Ectodermal cell (in vitro differentiated cells): ENCODE measurements at regions not wholly inside any gene's neighbourhood (a gene's known extent, or its start where the extent isn't known, plus 50 kb on each side); places are given as distances from the start of the nearest gene placed in this dataset.

Experiments
- H3K27ac ChIP-seq: 2 replicates; pipeline ENCODE4 v1.7.0; 2013; ENCODE audit warnings: mild to moderate bottlenecking, low read depth, low read length; ENCODE audit not compliant: insufficient read depth, poor library complexity, severe bottlenecking
- H3K27me3 ChIP-seq: 2 replicates; pipeline ENCODE4 v1.7.0; 2013; ENCODE audit warnings: mild to moderate bottlenecking, low read length; ENCODE audit not compliant: insufficient read depth, control insufficient read depth, poor library complexity, severe bottlenecking
- H3K36me3 ChIP-seq: one replicate; pipeline ENCODE4 v1.7.0; 2013; ENCODE audit warnings: low read length; ENCODE audit not compliant: control insufficient read depth, insufficient read depth
- H3K4me1 ChIP-seq: one replicate; pipeline ENCODE4 v1.7.0; 2013; ENCODE audit warnings: low read length; ENCODE audit not compliant: control insufficient read depth, insufficient read depth
- H3K4me3 ChIP-seq: 2 replicates; pipeline ENCODE4 v1.7.0; 2013; ENCODE audit warnings: low read depth, low read length, control low read depth; ENCODE audit not compliant: insufficient read depth
- H3K9me3 ChIP-seq: 2 replicates; pipeline ENCODE4 v1.7.0; 2013; ENCODE audit warnings: mild to moderate bottlenecking, low read length, moderate library complexity; ENCODE audit not compliant: control insufficient read depth
- WGBS, 2 experiments: methylation state at CpG; one replicate each; pipeline ENCODE4 v1.1.7; 2013; ENCODE audit warnings: missing lambda C conversion rate in 2 of 2; 5-methylcytosine and 5-hydroxymethylcytosine counted together

GRCh38 chr9:80899208-80899607, 790.1 kb downstream of the TLE1 start:
- H3K27me3 ChIP-seq: no peaks in the 10 kb centered on the region
- no peaks in the 10 kb centered on the region for H3K9me3 ChIP-seq
- H3K4me3 ChIP-seq: no peak overlapping the region
- no peaks in the 10 kb centered on the region for H3K36me3 ChIP-seq
- H3K4me1 ChIP-seq: no peaks in the 10 kb centered on the region
- no peak overlapping the region for H3K27ac ChIP-seq

- Histone ChIP-seq H3K36me3 (no peaks in the 10 kb centered on the region), H3K4me3 (no peak overlapping the region), H3K9me3 (no peaks in the 10 kb centered on the region), H3K27ac (no peak overlapping the region), H3K27me3 (no peaks in the 10 kb centered on the region), H3K4me1 (no peaks in the 10 kb centered on the region)
- WGBS, 2 experiments: 92% methylated on average over 2 of the region's 2 CpGs; no CpG with 5 or more reads in 1 of the 2 experiments
Observed at GRCh38 chr9:80893190-80893589, 796.2 kb downstream of the TLE1 start.

GRCh38 chr9:80892703-80893102, 796.6 kb downstream of the TLE1 start:
- Histone ChIP-seq H3K9me3 (no peaks in the 10 kb centered on the region), H3K4me1 (no peaks in the 10 kb centered on the region), H3K36me3 (no peaks in the 10 kb centered on the region), H3K4me3 (no peak overlapping the region), H3K27ac (no peak overlapping the region), H3K27me3 (no peaks in the 10 kb centered on the region)
- WGBS, 2 experiments: 100% methylated on average over 1 of the region's 1 CpG; no CpG with 5 or more reads in 1 of the 2 experiments

- Histone ChIP-seq H3K9me3 (no peaks in the 10 kb centered on the region), H3K4me3 (no peak overlapping the region), H3K4me1 (no peaks in the 10 kb centered on the region), H3K36me3 (no peaks in the 10 kb centered on the region), H3K27ac (no peak overlapping the region), H3K27me3 (no peaks in the 10 kb centered on the region)
Observed at GRCh38 chr9:80890124-80890523, 799.2 kb downstream of the TLE1 start.

GRCh38 chr9:80885894-80886293, 803.5 kb downstream of the TLE1 start:
- Histone ChIP-seq H3K36me3 (no peaks in the 10 kb centered on the region), H3K4me1 (peaks cover 4% of the 10 kb centered on the region), H3K27ac (no peak overlapping the region), H3K9me3 (no peaks in the 10 kb centered on the region), H3K27me3 (no peaks in the 10 kb centered on the region), H3K4me3 (no peak overlapping the region)
- 82 to 83% methylated on average over 5 of the region's 5 CpGs for WGBS, 2 experiments

- H3K36me3 ChIP-seq: no peaks in the 10 kb centered on the region
- H3K27me3 ChIP-seq: no peaks in the 10 kb centered on the region
- H3K27ac ChIP-seq: no peak overlapping the region
- H3K4me3 ChIP-seq: no peak overlapping the region
- H3K4me1 ChIP-seq: peaks cover 4% of the 10 kb centered on the region
- H3K9me3 ChIP-seq: no peaks in the 10 kb centered on the region
- 87 to 89% methylated on average over 3 of the region's 5 CpGs for WGBS, 2 experiments
Observed at GRCh38 chr9:80883826-80884579, 805.3 kb downstream of the TLE1 start.

- Histone ChIP-seq H3K4me3 (no peak overlapping the region), H3K4me1 (peaks cover 4% of the 10 kb centered on the region), H3K27ac (no peak overlapping the region), H3K27me3 (no peaks in the 10 kb centered on the region), H3K9me3 (no peaks in the 10 kb centered on the region), H3K36me3 (no peaks in the 10 kb centered on the region)
- 100% methylated on average over 1 to 5 of the region's 5 CpGs for WGBS, 2 experiments
Observed at GRCh38 chr9:80883426-80883825, 805.9 kb downstream of the TLE1 start.

GRCh38 chr9:80881940-80882339, 807.4 kb downstream of the TLE1 start:
- H3K9me3 ChIP-seq: no peaks in the 10 kb centered on the region
- H3K36me3 ChIP-seq: no peaks in the 10 kb centered on the region
- H3K27me3 ChIP-seq: no peaks in the 10 kb centered on the region
- 14 to 23% methylated on average over 5 of the region's 5 CpGs for WGBS, 2 experiments
- no peak overlapping the region for H3K4me3 ChIP-seq
- H3K27ac ChIP-seq: no peak overlapping the region
- H3K4me1 ChIP-seq: peaks cover 4% of the 10 kb centered on the region

GRCh38 chr9:80881320-80881719, 808.0 kb downstream of the TLE1 start:
- WGBS, 2 experiments: 56 to 60% methylated on average over 6 of the region's 6 CpGs
- Histone ChIP-seq H3K4me3 (no peak overlapping the region), H3K36me3 (no peaks in the 10 kb centered on the region), H3K27ac (no peak overlapping the region), H3K9me3 (no peaks in the 10 kb centered on the region), H3K4me1 (peaks cover 4% of the 10 kb centered on the region), H3K27me3 (no peaks in the 10 kb centered on the region)

GRCh38 chr9:80878556-80878955, 810.8 kb downstream of the TLE1 start:
- WGBS, 2 experiments: 87 to 97% methylated on average over 2 of the region's 2 CpGs

GRCh38 chr9:80875947-80876346, 813.4 kb downstream of the TLE1 start:
- Histone ChIP-seq H3K4me3 (no peak overlapping the region), H3K9me3 (no peaks in the 10 kb centered on the region), H3K4me1 (no peaks in the 10 kb centered on the region), H3K36me3 (no peaks in the 10 kb centered on the region), H3K27me3 (no peaks in the 10 kb centered on the region), H3K27ac (no peak overlapping the region)
- 92 to 94% methylated on average over 4 of the region's 4 CpGs for WGBS, 2 experiments

More at GRCh38 chr9:80878556-80878955, 810.8 kb downstream of the TLE1 start:
- Histone ChIP-seq H3K9me3 (no peaks in the 10 kb centered on the region), H3K36me3 (no peaks in the 10 kb centered on the region), H3K4me1 (peaks cover 4% of the 10 kb centered on the region), H3K4me3 (no peak overlapping the region), H3K27ac (no peak overlapping the region), H3K27me3 (no peaks in the 10 kb centered on the region)
